ENCODE measurements at regions not wholly inside any gene's neighbourhood (a gene's known extent, or its start where the extent isn't known, plus 50 kb on each side); places are given as distances from the start of the nearest gene placed in this dataset.
A peak's percentile ranks its signal among the peaks of the same experiment; 100 is the strongest.

- DNase-seq (ENCODE audit: low spot score) = peak; percentile 31
These were observed 131.7 kb downstream of the CLCN4 start for GRCh38 chrX:10288373-10288975.

GRCh38 chrX:10296576-10296975 is 139.8 kb downstream of the CLCN4 start:
- peak; percentile 1 for DNase-seq (ENCODE audit: low spot score)

- DNase-seq (ENCODE audit: low spot score) = no peak
These were observed 153.7 kb downstream of the CLCN4 start for GRCh38 chrX:10310511-10310910.

GRCh38 chrX:10314530-10315104 is 157.8 kb downstream of the CLCN4 start:
- DNase-seq (ENCODE audit: low spot score) = no peak

GRCh38 chrX:10325611-10326010 is 168.8 kb downstream of the CLCN4 start:
- DNase-seq (ENCODE audit: low spot score) = peak; percentile 72

- DNase-seq (ENCODE audit: low spot score) = peak; percentile 40
These were observed 169.8 kb downstream of the CLCN4 start for GRCh38 chrX:10326578-10326977.

GRCh38 chrX:10327651-10328050 is 170.9 kb downstream of the CLCN4 start:
- no peak for DNase-seq (ENCODE audit: low spot score)

- DNase-seq (ENCODE audit: low spot score) = no peak
These were observed 173.2 kb downstream of the CLCN4 start for GRCh38 chrX:10329984-10330383.

GRCh38 chrX:10341309-10341708 is 184.5 kb downstream of the CLCN4 start:
- no peak for DNase-seq (ENCODE audit: low spot score)

- DNase-seq (ENCODE audit: low spot score) = no peak
These were observed 193.4 kb downstream of the CLCN4 start for GRCh38 chrX:10350221-10350620.

- DNase-seq (ENCODE audit: low spot score) = no peak
These were observed 194.2 kb downstream of the CLCN4 start for GRCh38 chrX:10350981-10351380.

- DNase-seq (ENCODE audit: low spot score) = no peak
These were observed 195.8 kb downstream of the CLCN4 start for GRCh38 chrX:10352536-10352935.

- no peak for DNase-seq (ENCODE audit: low spot score)
These were observed 200.2 kb downstream of the CLCN4 start for GRCh38 chrX:10356979-10357378.

- DNase-seq (ENCODE audit: low spot score) = no peak
These were observed 202.2 kb downstream of the CLCN4 start for GRCh38 chrX:10358958-10359357.

- DNase-seq (ENCODE audit: low spot score) = peak; percentile 12
These were observed 203.3 kb downstream of the CLCN4 start for GRCh38 chrX:10360116-10360515.

GRCh38 chrX:10365532-10366265 is 208.9 kb downstream of the CLCN4 start:
- no peak for DNase-seq (ENCODE audit: low spot score)

GRCh38 chrX:10367406-10367805 is 210.6 kb downstream of the CLCN4 start:
- DNase-seq (ENCODE audit: low spot score) = no peak

- DNase-seq (ENCODE audit: low spot score) = no peak
These were observed 214.2 kb downstream of the CLCN4 start for GRCh38 chrX:10370976-10371375.

- no peak for DNase-seq (ENCODE audit: low spot score)
These were observed 220.7 kb downstream of the CLCN4 start for GRCh38 chrX:10377427-10377826.

- peak; percentile 18 for DNase-seq (ENCODE audit: low spot score)
These were observed 223.1 kb downstream of the CLCN4 start for GRCh38 chrX:10379878-10380277.

GRCh38 chrX:10380300-10380699 is 223.5 kb downstream of the CLCN4 start:
- no peak for DNase-seq (ENCODE audit: low spot score)

GRCh38 chrX:10381193-10381592 is 224.4 kb downstream of the CLCN4 start:
- peak; percentile 39 for DNase-seq (ENCODE audit: low spot score)

- no peak for DNase-seq (ENCODE audit: low spot score)
These were observed 230.2 kb downstream of the CLCN4 start for GRCh38 chrX:10387011-10387410.

All from umbilical cord (tissue), 1 donor.